ENCODE measurements at regions not wholly inside any gene's neighbourhood (a gene's known extent, or its start where the extent isn't known, plus 50 kb on each side); places are given as distances from the start of the nearest gene placed in this dataset.
"Not testable (repeated sequence)": the region's sequence is repeated elsewhere in the genome, so short reads cannot be mapped to it uniquely, and the experiment has no call there.

DNA sequence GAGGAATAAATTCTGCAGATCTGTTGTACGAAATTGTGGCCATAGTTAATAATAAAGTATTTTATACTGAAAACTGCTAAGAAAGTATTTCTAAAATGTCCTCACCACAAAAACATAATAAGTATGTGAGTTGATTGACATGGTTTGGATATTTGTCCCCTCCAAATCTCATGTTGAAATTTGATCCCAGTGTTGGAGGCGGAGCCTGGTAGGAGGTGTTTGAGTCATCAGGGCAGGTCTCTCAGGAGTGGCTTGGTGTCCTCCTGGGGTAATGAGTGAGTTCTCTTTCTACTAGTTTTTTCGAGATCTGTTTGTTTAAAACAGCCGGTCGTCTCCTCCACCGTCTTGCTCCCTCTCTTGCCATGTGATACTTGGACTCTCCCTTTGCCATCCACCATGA, 424.1 kb upstream of the KCNMB2 start:
- TF ChIP-seq, protein P1, sequence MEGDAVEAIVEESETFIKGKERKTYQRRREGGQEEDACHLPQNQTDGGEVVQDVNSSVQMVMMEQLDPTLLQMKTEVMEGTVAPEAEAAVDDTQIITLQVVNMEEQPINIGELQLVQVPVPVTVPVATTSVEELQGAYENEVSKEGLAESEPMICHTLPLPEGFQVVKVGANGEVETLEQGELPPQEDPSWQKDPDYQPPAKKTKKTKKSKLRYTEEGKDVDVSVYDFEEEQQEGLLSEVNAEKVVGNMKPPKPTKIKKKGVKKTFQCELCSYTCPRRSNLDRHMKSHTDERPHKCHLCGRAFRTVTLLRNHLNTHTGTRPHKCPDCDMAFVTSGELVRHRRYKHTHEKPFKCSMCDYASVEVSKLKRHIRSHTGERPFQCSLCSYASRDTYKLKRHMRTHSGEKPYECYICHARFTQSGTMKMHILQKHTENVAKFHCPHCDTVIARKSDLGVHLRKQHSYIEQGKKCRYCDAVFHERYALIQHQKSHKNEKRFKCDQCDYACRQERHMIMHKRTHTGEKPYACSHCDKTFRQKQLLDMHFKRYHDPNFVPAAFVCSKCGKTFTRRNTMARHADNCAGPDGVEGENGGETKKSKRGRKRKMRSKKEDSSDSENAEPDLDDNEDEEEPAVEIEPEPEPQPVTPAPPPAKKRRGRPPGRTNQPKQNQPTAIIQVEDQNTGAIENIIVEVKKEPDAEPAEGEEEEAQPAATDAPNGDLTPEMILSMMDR (IDR thresholded peaks at IDR 0.05; ENCODE audit: insufficient read depth, low read length, missing control alignments) = no peak
- POLR2A ChIA-PET = no interaction called here
- DNase-seq (ENCODE audit: low read depth, low spot score) = no peak
- CTCF ChIA-PET = no interaction called here
- no peak overlapping the region for H3K4me3 ChIP-seq (ENCODE audit: low read depth, low read length)

DNA sequence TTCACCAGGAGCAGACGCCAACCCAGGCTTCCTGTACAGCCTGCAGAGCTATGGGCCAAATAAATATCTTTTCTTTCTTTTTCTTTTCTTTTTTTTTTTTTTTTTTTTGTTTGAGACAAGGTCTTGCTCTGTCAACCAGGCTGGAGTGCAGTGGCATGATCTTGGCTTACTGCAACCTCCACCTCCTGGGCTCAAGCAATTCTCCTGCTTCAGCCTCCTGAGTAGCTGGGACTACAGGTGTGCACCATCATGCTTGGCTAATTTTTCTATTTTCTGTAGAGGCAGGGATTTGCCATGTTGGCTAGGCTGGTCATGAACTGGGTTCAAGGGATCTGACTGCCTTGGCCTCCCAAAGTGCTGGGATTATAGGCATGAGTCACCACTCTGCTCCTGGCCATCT, 423.7 kb upstream of the KCNMB2 start:
- POLR2A ChIA-PET; H3K4me3 ChIP-seq (ENCODE audit: low read depth, low read length); CTCF ChIA-PET; DNase-seq (ENCODE audit: low read depth, low spot score): not testable (repeated sequence)

DNA sequence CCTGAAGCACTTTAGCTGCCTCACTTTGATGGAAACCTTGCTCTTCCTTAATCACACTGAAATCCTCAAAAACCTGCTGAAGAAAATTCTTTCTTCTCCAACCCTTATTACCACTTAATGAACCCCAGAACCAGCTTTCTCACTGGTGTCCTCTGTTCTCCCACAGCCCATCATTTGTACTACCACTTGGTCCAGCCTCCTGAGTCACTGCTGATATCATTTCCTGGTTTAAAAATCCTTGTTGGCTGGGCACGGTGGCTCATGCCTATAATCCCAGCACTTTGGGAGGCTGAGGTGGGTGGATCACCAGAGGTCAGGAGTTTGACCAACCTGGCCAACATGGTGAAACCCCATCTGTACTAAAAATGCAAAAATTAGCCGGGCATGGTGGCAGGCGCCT, 418.6 kb upstream of the KCNMB2 start:
- no peak for DNase-seq (ENCODE audit: low read depth, low spot score)
- no peak overlapping the region for H3K4me3 ChIP-seq (ENCODE audit: low read depth, low read length)
- ChIA-PET POLR2A (no interaction called here), CTCF (no interaction called here)
- TF ChIP-seq, protein P1 (IDR thresholded peaks at IDR 0.05; ENCODE audit: insufficient read depth, low read length, missing control alignments) = no peak

- DNase-seq (ENCODE audit: low read depth, low spot score); POLR2A ChIA-PET; H3K4me3 ChIP-seq (ENCODE audit: low read depth, low read length): not testable (repeated sequence)
- CTCF ChIA-PET = interaction anchor here (0.6 kb wide), 2 partner anchors 211 to 322 kb away, joined by 3 read pairs; no protein-coding TSS in a partner anchor
Observed at GRCh38 chr3:178119608-178120295, 416.5 kb upstream of the KCNMB2 start.

DNA sequence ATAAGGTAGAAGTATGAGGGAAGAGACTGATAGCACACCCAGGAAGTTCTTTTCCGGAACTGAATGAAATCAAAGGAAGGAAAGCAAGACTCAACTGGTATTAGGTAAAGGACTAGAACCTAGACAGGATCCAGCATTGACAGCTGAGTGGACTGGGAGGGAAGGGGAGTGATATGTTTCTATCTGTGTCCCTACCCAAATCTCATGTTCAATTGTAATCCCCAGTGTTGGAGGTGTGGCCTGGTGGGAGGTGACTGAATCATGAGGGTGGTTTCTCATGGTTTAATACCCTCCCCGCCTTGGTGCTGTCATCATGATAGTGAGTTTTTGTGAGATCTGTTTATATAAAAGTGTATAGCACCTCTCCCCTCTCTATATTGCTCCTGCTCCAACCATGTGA, 415.9 kb upstream of the KCNMB2 start:
- TF ChIP-seq, protein P1 (IDR thresholded peaks at IDR 0.05; ENCODE audit: insufficient read depth, low read length, missing control alignments) = no peak

GRCh38 chr3:178126686-178127085, 409.6 kb upstream of the KCNMB2 start:
- POLR2A ChIA-PET = no interaction called here
- CTCF ChIA-PET = no interaction called here
- TF ChIP-seq, protein P1 (IDR thresholded peaks at IDR 0.05; ENCODE audit: insufficient read depth, low read length, missing control alignments) = no peak
- DNase-seq (ENCODE audit: low read depth, low spot score) = no peak
- H3K4me3 ChIP-seq (ENCODE audit: low read depth, low read length) = no peak overlapping the region

More for the DNA sequence above, 415.9 kb upstream of the KCNMB2 start:
- no peak for DNase-seq (ENCODE audit: low read depth, low spot score)
- H3K4me3 ChIP-seq (ENCODE audit: low read depth, low read length) = no peak overlapping the region
- POLR2A ChIA-PET = no interaction called here
- CTCF ChIA-PET = no interaction called here

DNA sequence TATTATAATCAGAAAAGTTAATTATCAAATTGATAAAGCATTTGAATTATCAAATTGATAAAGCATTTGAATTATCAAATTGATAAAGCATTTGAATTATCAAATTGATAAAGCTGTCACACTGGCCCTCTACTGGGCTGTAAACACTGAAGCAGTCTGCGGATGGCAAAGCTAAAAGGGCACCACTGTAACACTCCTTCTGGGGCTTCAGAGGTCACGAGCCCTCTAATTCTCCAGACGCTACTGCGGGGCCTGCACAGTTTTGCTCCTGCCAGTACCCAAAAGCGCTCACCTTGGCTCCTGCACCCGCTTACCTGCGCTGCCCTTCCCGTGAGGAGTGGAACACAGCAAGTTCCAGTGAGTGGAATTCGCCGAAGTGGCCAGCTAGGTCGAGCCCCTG, 409.0 kb upstream of the KCNMB2 start:
- H3K4me3 ChIP-seq (ENCODE audit: low read depth, low read length) = no peak overlapping the region
- CTCF ChIA-PET = no interaction called here
- POLR2A ChIA-PET = no interaction called here
- TF ChIP-seq, protein P1 (IDR thresholded peaks at IDR 0.05; ENCODE audit: insufficient read depth, low read length, missing control alignments) = no peak
- no peak for DNase-seq (ENCODE audit: low read depth, low spot score)

All from AG04449 (cell line).